WTC11 (cell line): ENCODE measurements at regions not wholly inside any gene's neighbourhood (a gene's known extent, or its start where the extent isn't known, plus 50 kb on each side); places are given as distances from the start of the nearest gene placed in this dataset.
"Not testable (repeated sequence)": the region's sequence is repeated elsewhere in the genome, so short reads cannot be mapped to it uniquely, and the experiment has no call there.

ENCODE experiments used
- ATAC-seq: fragments of 200-7000 bp; cut with Tn5 transposase; 2 replicates; pipeline ENCODE4 v1.10.0; 2021; ENCODE audit warnings: mild to moderate bottlenecking, moderate library complexity
- CTCF ChIA-PET: fragments of 300-600 bp; sonication (Branson Sonifier 250); formaldehyde crosslinking; loops from one replicate; lab custom pipeline; 2021; ENCODE audit warnings: antibody characterized with exemption; lab: Charles Lee
- POLR2A ChIA-PET: fragments of 350-600 bp; sonication (Branson Sonifier 250); formaldehyde crosslinking; loops from one replicate; lab custom pipeline; 2021; ENCODE audit warnings: antibody characterized with exemption; lab: Charles Lee
- DNase-seq: peaks from one replicate; pipeline ENCODE4 v3.0.0; 2021; ENCODE audit warnings: low spot score
- H3K27ac Mint-ChIP-seq: 2 replicates; pipeline ENCODE4 v1.8.0; 2021; ENCODE audit warnings: mixed read lengths
- H3K27me3 Mint-ChIP-seq: 2 replicates; pipeline ENCODE4 v1.8.0; 2021; ENCODE audit warnings: low read depth, mild to moderate bottlenecking, moderate library complexity, mixed read lengths
- H3K36me3 Mint-ChIP-seq: 2 replicates; pipeline ENCODE4 v1.8.0; 2021; ENCODE audit warnings: mixed read lengths
- H3K4me1 Mint-ChIP-seq: 2 replicates; pipeline ENCODE4 v1.8.0; 2022; ENCODE audit warnings: mixed read lengths
- H3K4me3 Mint-ChIP-seq: 2 replicates; pipeline ENCODE4 v1.8.0; 2021; ENCODE audit warnings: mild to moderate bottlenecking, moderate library complexity, mixed read lengths
- H3K9me3 Mint-ChIP-seq: 2 replicates; pipeline ENCODE4 v1.8.0; 2021; ENCODE audit warnings: mixed read lengths
- AR ChIP-seq: fragments of 250-450 bp; sonication (Bioruptor Pico); IDR thresholded peaks from 2 replicates; pipeline ENCODE4 v1.9.0; 2021; ENCODE audit warnings: mild to moderate bottlenecking
- ARID4B ChIP-seq: sonication (generic); formaldehyde crosslinking; IDR thresholded peaks from 2 replicates; pipeline ENCODE4 v1.8.0; 2023; ENCODE audit warnings: missing genetic modification reagents, mild to moderate bottlenecking, borderline replicate concordance
- EMX1 ChIP-seq: fragments of 250-450 bp; sonication (Bioruptor Pico); IDR thresholded peaks from 2 replicates; pipeline ENCODE4 v1.8.0; 2021; ENCODE audit warnings: mild to moderate bottlenecking
- ERG ChIP-seq: fragments of 250-450 bp; sonication (Bioruptor Pico); IDR thresholded peaks from 2 replicates; pipeline ENCODE4 v1.8.0; 2021; ENCODE audit warnings: mild to moderate bottlenecking
- KAT7 ChIP-seq: sonication (generic); formaldehyde crosslinking; IDR thresholded peaks from 2 replicates; pipeline ENCODE4 v1.8.1; 2023; ENCODE audit warnings: missing genetic modification reagents, mild to moderate bottlenecking, borderline replicate concordance
- NFATC4 ChIP-seq: fragments of 250-450 bp; sonication (Bioruptor Pico); IDR thresholded peaks from 2 replicates; pipeline ENCODE4 v1.9.0; 2021; ENCODE audit warnings: mild to moderate bottlenecking
- PRRX2 ChIP-seq: fragments of 250-450 bp; sonication (Bioruptor Pico); IDR thresholded peaks from 2 replicates; pipeline ENCODE4 v1.8.0; 2021; ENCODE audit warnings: mild to moderate bottlenecking
- SOX15 ChIP-seq: fragments of 250-450 bp; sonication (Bioruptor Pico); IDR thresholded peaks from 2 replicates; pipeline ENCODE4 v1.9.0; 2021; ENCODE audit warnings: mild to moderate bottlenecking
- SP1 ChIP-seq: sonication (generic); formaldehyde crosslinking; conservative IDR thresholded peaks from 2 replicates; pipeline ENCODE4 v1.8.1; 2022; ENCODE audit warnings: missing genetic modification reagents
- TEAD1 ChIP-seq: sonication (generic); formaldehyde crosslinking; IDR thresholded peaks from 2 replicates; pipeline ENCODE4 v1.8.0; 2022; ENCODE audit warnings: mild to moderate bottlenecking, missing genetic modification reagents
- USF1 ChIP-seq: sonication (generic); formaldehyde crosslinking; IDR thresholded peaks from 2 replicates; pipeline ENCODE4 v1.8.0; 2022; ENCODE audit warnings: mild to moderate bottlenecking, missing genetic modification reagents
- ZMAT4 ChIP-seq: fragments of 250-450 bp; sonication (Bioruptor Pico); IDR thresholded peaks from 2 replicates; pipeline ENCODE4 v1.9.0; 2021; ENCODE audit warnings: mild to moderate bottlenecking
- ZNF416 ChIP-seq: fragments of 250-450 bp; sonication (Bioruptor Pico); IDR thresholded peaks from 2 replicates; pipeline ENCODE4 v1.9.0; 2021; ENCODE audit warnings: mild to moderate bottlenecking, inconsistent platforms
- ZNF425 ChIP-seq: fragments of 250-450 bp; sonication (Bioruptor Pico); conservative IDR thresholded peaks from 2 replicates; pipeline ENCODE4 v1.9.0; 2021; ENCODE audit warnings: mild to moderate bottlenecking
- ZNF532 ChIP-seq: fragments of 250-450 bp; sonication (Bioruptor Pico); IDR thresholded peaks from 2 replicates; pipeline ENCODE4 v1.9.0; 2021; ENCODE audit warnings: mild to moderate bottlenecking, borderline replicate concordance
- ZNF671 ChIP-seq: fragments of 250-450 bp; sonication (Bioruptor Pico); IDR thresholded peaks from 2 replicates; pipeline ENCODE4 v1.8.0; 2021; ENCODE audit warnings: mild to moderate bottlenecking

- peak; percentile 82; the same call in 1 of the 2 replicates for TF ChIP-seq ERG (CRISPR knock-in tag)
- peak; percentile 88 for TF ChIP-seq ZNF671 (CRISPR knock-in tag)
- TF ChIP-seq ZNF416 (CRISPR knock-in tag) = peak; percentile 78
- TF ChIP-seq NFATC4 (CRISPR knock-in tag) = peak; percentile 84
- peak; percentile 40 for TF ChIP-seq EMX1 (CRISPR knock-in tag)
- TF ChIP-seq PRRX2 = peak; percentile 84
- 0 out of 2 replicates have a peak, but pooled peaks have one; percentile 47 for TF ChIP-seq ZNF532 (CRISPR knock-in tag)
- TF ChIP-seq ZNF425 (CRISPR knock-in tag) = peak; percentile 64; the same call in 1 of the 2 replicates
- peak; percentile 93 for TF ChIP-seq AR (CRISPR knock-in tag)
- TF ChIP-seq ZMAT4 (CRISPR knock-in tag) = peak; percentile 95
- H3K27ac Mint-ChIP-seq, DNase-seq, POLR2A ChIA-PET, H3K4me3 Mint-ChIP-seq, ATAC-seq: not testable (repeated sequence)
- Mint-ChIP-seq H3K36me3 (peaks cover 26% of the 10 kb centered on the region), H3K9me3 (peaks cover 22% of the 10 kb centered on the region), H3K27me3 (peaks cover 45% of the 10 kb centered on the region), H3K4me1 (peaks cover 42% of the 10 kb centered on the region)
- CTCF ChIA-PET = interaction anchor here (0.9 kb wide), 1 partner anchor 420 kb away, joined by 4 read pairs; no protein-coding TSS in a partner anchor
Observed at GRCh38 chr12:59316354-59316753, 279.5 kb upstream of the SLC16A7 start.

GRCh38 chr12:59314209-59314608 is 281.6 kb upstream of the SLC16A7 start:
- Mint-ChIP-seq H3K4me1 (peaks cover 29% of the 10 kb centered on the region), H3K36me3 (peaks cover 29% of the 10 kb centered on the region), H3K27me3 (peaks cover 60% of the 10 kb centered on the region), H3K9me3 (peaks cover 34% of the 10 kb centered on the region), H3K27ac (no peak overlapping the region), H3K4me3 (no peak overlapping the region)
- ChIA-PET CTCF (interaction anchor here (1.3 kb wide), 1 partner anchor 774 kb away, joined by 3 read pairs; no protein-coding TSS in a partner anchor), POLR2A (no interaction called here)
- ATAC-seq = no peak
- DNase-seq = no peak
- TF ChIP-seq SOX15 (CRISPR knock-in tag) (no peak), USF1 (CRISPR knock-in tag) (no peak), TEAD1 (CRISPR knock-in tag) (no peak), ZNF416 (CRISPR knock-in tag) (no peak), SP1 (CRISPR knock-in tag) (no peak), ARID4B (no peak), KAT7 (no peak)
